ENCODE measurements at regions not wholly inside any gene's neighbourhood (a gene's known extent, or its start where the extent isn't known, plus 50 kb on each side); places are given as distances from the start of the nearest gene placed in this dataset.

DNA sequence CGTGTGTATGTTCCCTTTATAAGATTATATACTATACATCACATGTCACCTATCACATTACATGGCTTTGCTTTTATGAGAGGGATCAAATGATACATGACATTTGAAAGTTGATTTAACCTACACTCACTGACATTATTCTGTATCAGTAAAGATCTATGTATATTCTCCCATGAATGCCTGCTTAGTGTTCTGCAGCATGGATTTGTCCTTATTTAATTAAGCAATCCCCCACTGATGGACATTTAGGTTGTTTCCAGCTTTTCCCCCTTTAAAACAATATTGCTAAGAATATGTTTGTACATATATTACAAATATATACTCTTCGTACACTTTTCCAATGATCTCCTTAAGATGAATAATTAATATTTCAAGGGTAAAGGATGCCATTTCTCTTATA lies 297.4 kb downstream of the TFAP2C start:
- TF ChIP-seq, protein P1, sequence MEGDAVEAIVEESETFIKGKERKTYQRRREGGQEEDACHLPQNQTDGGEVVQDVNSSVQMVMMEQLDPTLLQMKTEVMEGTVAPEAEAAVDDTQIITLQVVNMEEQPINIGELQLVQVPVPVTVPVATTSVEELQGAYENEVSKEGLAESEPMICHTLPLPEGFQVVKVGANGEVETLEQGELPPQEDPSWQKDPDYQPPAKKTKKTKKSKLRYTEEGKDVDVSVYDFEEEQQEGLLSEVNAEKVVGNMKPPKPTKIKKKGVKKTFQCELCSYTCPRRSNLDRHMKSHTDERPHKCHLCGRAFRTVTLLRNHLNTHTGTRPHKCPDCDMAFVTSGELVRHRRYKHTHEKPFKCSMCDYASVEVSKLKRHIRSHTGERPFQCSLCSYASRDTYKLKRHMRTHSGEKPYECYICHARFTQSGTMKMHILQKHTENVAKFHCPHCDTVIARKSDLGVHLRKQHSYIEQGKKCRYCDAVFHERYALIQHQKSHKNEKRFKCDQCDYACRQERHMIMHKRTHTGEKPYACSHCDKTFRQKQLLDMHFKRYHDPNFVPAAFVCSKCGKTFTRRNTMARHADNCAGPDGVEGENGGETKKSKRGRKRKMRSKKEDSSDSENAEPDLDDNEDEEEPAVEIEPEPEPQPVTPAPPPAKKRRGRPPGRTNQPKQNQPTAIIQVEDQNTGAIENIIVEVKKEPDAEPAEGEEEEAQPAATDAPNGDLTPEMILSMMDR (IDR thresholded peaks at IDR 0.05) = no peak
- TF ChIP-seq EZH2 (IDR thresholded peaks at IDR 0.05) = no peak
